ENCODE measurements at regions not wholly inside any gene's neighbourhood (a gene's known extent, or its start where the extent isn't known, plus 50 kb on each side); places are given as distances from the start of the nearest gene placed in this dataset.
A peak's percentile ranks its signal among the peaks of the same experiment; 100 is the strongest.
"Not testable (repeated sequence)": the region's sequence is repeated elsewhere in the genome, so short reads cannot be mapped to it uniquely, and the experiment has no call there.

GRCh38 chr4:23967281-23967680 lies 77.4 kb upstream of the PPARGC1A start:
- Histone ChIP-seq H3K36me3 (ENCODE audit: low read depth, missing control alignments) (no peaks in the 10 kb centered on the region), H3K4me3 (no peak overlapping the region), H3K27ac (no peak overlapping the region), H3K27me3 (no peaks in the 10 kb centered on the region), H3K4me1 (no peaks in the 10 kb centered on the region), H3K9me3 (no peaks in the 10 kb centered on the region)
- DNase-seq, result no peak
- TF ChIP-seq CTCF (IDR thresholded peaks at IDR 0.05) (no peak), POLR2A (IDR thresholded peaks at IDR 0.05) (no peak)
- WGBS, 2 donors, result 69 to 75% methylated on average over 10 of the region's 10 CpGs
- intact Hi-C loops (cut with DNase I; ENCODE audit: low total_unique reads), result no loop called here

GRCh38 chr4:23966725-23967124 lies 76.9 kb upstream of the PPARGC1A start:
- Histone ChIP-seq H3K36me3 (ENCODE audit: low read depth, missing control alignments) (no peaks in the 10 kb centered on the region), H3K4me1 (no peaks in the 10 kb centered on the region), H3K27ac (no peak overlapping the region), H3K9me3 (no peaks in the 10 kb centered on the region), H3K4me3 (no peak overlapping the region), H3K27me3 (no peaks in the 10 kb centered on the region)
- peak; percentile 47 for DNase-seq
- 78 to 80% methylated on average over 1 of the region's 1 CpG for WGBS, 2 donors
- intact Hi-C loops (cut with DNase I; ENCODE audit: low total_unique reads), result no loop called here
- TF ChIP-seq CTCF (IDR thresholded peaks at IDR 0.05) (peak in 2 of 3 experiments; percentile 16 to 21), POLR2A (IDR thresholded peaks at IDR 0.05) (no peak)

- TF ChIP-seq POLR2A (IDR thresholded peaks at IDR 0.05) (no peak), CTCF (IDR thresholded peaks at IDR 0.05) (no peak)
- no peak overlapping the region for H3K27ac ChIP-seq
- no peaks in the 10 kb centered on the region for H3K9me3 ChIP-seq
- H3K4me1 ChIP-seq, result no peaks in the 10 kb centered on the region
- H3K36me3 ChIP-seq (ENCODE audit: low read depth, missing control alignments), result no peaks in the 10 kb centered on the region
- intact Hi-C loops (cut with DNase I; ENCODE audit: low total_unique reads), result no loop called here
- WGBS, 2 donors, result 81 to 95% methylated on average over 2 of the region's 2 CpGs
- H3K4me3 ChIP-seq, result no peak overlapping the region
- no peaks in the 10 kb centered on the region for H3K27me3 ChIP-seq
- DNase-seq, result no peak
These were observed 72.6 kb upstream of the PPARGC1A start for GRCh38 chr4:23962462-23962861.

GRCh38 chr4:23961395-23961794 lies 71.5 kb upstream of the PPARGC1A start:
- intact Hi-C loops (cut with DNase I; ENCODE audit: low total_unique reads); H3K27ac ChIP-seq; H3K27me3 ChIP-seq; H3K4me3 ChIP-seq; H3K36me3 ChIP-seq (ENCODE audit: low read depth, missing control alignments); DNase-seq; H3K4me1 ChIP-seq; H3K9me3 ChIP-seq: not testable (repeated sequence)
- WGBS, 2 donors, result 91 to 95% methylated on average over 4 of the region's 4 CpGs

GRCh38 chr4:23959396-23960148 lies 69.7 kb upstream of the PPARGC1A start:
- Histone ChIP-seq H3K4me1 (no peaks in the 10 kb centered on the region), H3K9me3 (no peaks in the 10 kb centered on the region), H3K36me3 (ENCODE audit: low read depth, missing control alignments) (no peaks in the 10 kb centered on the region), H3K27me3 (no peaks in the 10 kb centered on the region), H3K27ac (no peak overlapping the region), H3K4me3 (no peak overlapping the region)
- intact Hi-C loops (cut with DNase I; ENCODE audit: low total_unique reads), result no loop called here
- no peak for DNase-seq
- TF ChIP-seq POLR2A (IDR thresholded peaks at IDR 0.05) (no peak), CTCF (IDR thresholded peaks at IDR 0.05) (no peak)
- 59 to 69% methylated on average over 5 of the region's 5 CpGs for WGBS, 2 donors
